ENCODE measurements at regions not wholly inside any gene's neighbourhood (a gene's known extent, or its start where the extent isn't known, plus 50 kb on each side); places are given as distances from the start of the nearest gene placed in this dataset.

- DNase-seq = no peak
Observed at GRCh38 chr15:73001840-73002239, 50.4 kb upstream of the NEO1 start.

- no peak for DNase-seq
Observed at GRCh38 chr15:73000293-73000692, 52.0 kb upstream of the NEO1 start.

GRCh38 chr15:72999586-72999985, 52.7 kb upstream of the NEO1 start:
- DNase-seq = no peak

GRCh38 chr15:72998681-72999466, 53.4 kb upstream of the NEO1 start:
- DNase-seq = no peak

- DNase-seq = no peak
Observed at GRCh38 chr15:72998226-72998625, 54.0 kb upstream of the NEO1 start.

- DNase-seq = no peak
Observed at GRCh38 chr15:72995849-72996248, 56.4 kb upstream of the NEO1 start.

GRCh38 chr15:72994534-72995177, 57.6 kb upstream of the NEO1 start:
- no peak for DNase-seq

- DNase-seq = no peak
Observed at GRCh38 chr15:72992841-72993252, 59.4 kb upstream of the NEO1 start.

GRCh38 chr15:72991026-72991425, 61.2 kb upstream of the NEO1 start:
- no peak for DNase-seq

GRCh38 chr15:72983801-72984545, 68.3 kb upstream of the NEO1 start:
- no peak for DNase-seq

- DNase-seq = no peak
Observed at GRCh38 chr15:72982714-72983113, 69.5 kb upstream of the NEO1 start.

- no peak for DNase-seq
Observed at GRCh38 chr15:72980661-72981060, 71.6 kb upstream of the NEO1 start.

GRCh38 chr15:72979791-72980190, 72.5 kb upstream of the NEO1 start:
- no peak for DNase-seq

GRCh38 chr15:72979308-72979707, 73.0 kb upstream of the NEO1 start:
- DNase-seq = no peak

- DNase-seq = no peak
Observed at GRCh38 chr15:72978223-72978622, 74.0 kb upstream of the NEO1 start.

GRCh38 chr15:72972362-72972761, 79.9 kb upstream of the NEO1 start:
- no peak for DNase-seq

- DNase-seq = no peak
Observed at GRCh38 chr15:72971766-72972165, 80.5 kb upstream of the NEO1 start.

GRCh38 chr15:72970933-72971760, 81.1 kb upstream of the NEO1 start:
- DNase-seq = no peak

GRCh38 chr15:72968531-72968922, 83.7 kb upstream of the NEO1 start:
- no peak for DNase-seq

- no peak for DNase-seq
Observed at GRCh38 chr15:72967811-72968530, 84.3 kb upstream of the NEO1 start.

GRCh38 chr15:72967397-72967796, 84.9 kb upstream of the NEO1 start:
- peak in 1 of 5 experiments; percentile 31 for DNase-seq

- DNase-seq = no peak
Observed at GRCh38 chr15:72966641-72967040, 85.6 kb upstream of the NEO1 start.
